ENCODE measurements at regions not wholly inside any gene's neighbourhood (a gene's known extent, or its start where the extent isn't known, plus 50 kb on each side); places are given as distances from the start of the nearest gene placed in this dataset.

GRCh38 chr13:53568491-53568890, 539.9 kb downstream of the OLFM4 start:
- H3K4me3 ChIP-seq (ENCODE audit: low read length), result no peak overlapping the region
- no peaks in the 10 kb centered on the region for H3K9me3 ChIP-seq (ENCODE audit: control insufficient read depth, insufficient read depth, low read length)
- no peaks in the 10 kb centered on the region for H3K79me2 ChIP-seq (ENCODE audit: control insufficient read depth, low read length)
- no peaks in the 10 kb centered on the region for H3K27me3 ChIP-seq (ENCODE audit: control insufficient read depth, low read length)
- no peak overlapping the region for H3K27ac ChIP-seq (ENCODE audit: low read depth, low read length)
- H3K9me2 ChIP-seq (replicated peaks; ENCODE audit: control insufficient read depth, low read length), result no peaks in the 10 kb centered on the region
- no peaks in the 10 kb centered on the region for H4K20me1 ChIP-seq (ENCODE audit: control insufficient read depth, insufficient read depth, low read depth, low read length)
- no peak for TF ChIP-seq EZH2phosphoT487 (IDR thresholded peaks at IDR 0.05; ENCODE audit: borderline replicate concordance, low read length)
- no peak for TF ChIP-seq CTCF (IDR thresholded peaks at IDR 0.05; ENCODE audit: low read depth, low read length, poor library complexity, severe bottlenecking)
- no peaks in the 10 kb centered on the region for H3K36me3 ChIP-seq (ENCODE audit: control insufficient read depth, low read length)
- H3K4me1 ChIP-seq (ENCODE audit: control insufficient read depth, low read length), result no peaks in the 10 kb centered on the region
- H3K4me2 ChIP-seq (ENCODE audit: low read length), result no peak overlapping the region
- H3F3A ChIP-seq (ENCODE audit: control insufficient read depth, insufficient read depth), result no peaks in the 10 kb centered on the region

- Histone ChIP-seq H3K79me2 (ENCODE audit: control insufficient read depth, low read length) (no peaks in the 10 kb centered on the region), H3K36me3 (ENCODE audit: control insufficient read depth, low read length) (no peaks in the 10 kb centered on the region), H3K4me2 (ENCODE audit: low read length) (no peak overlapping the region), H4K20me1 (ENCODE audit: control insufficient read depth, insufficient read depth, low read depth, low read length) (no peaks in the 10 kb centered on the region), H3K4me3 (ENCODE audit: low read length) (no peak overlapping the region), H3F3A (ENCODE audit: control insufficient read depth, insufficient read depth) (no peaks in the 10 kb centered on the region), H3K9me3 (ENCODE audit: control insufficient read depth, insufficient read depth, low read length) (no peaks in the 10 kb centered on the region), H3K4me1 (ENCODE audit: control insufficient read depth, low read length) (no peaks in the 10 kb centered on the region), H3K27me3 (ENCODE audit: control insufficient read depth, low read length) (no peaks in the 10 kb centered on the region), H3K9me2 (replicated peaks; ENCODE audit: control insufficient read depth, low read length) (no peaks in the 10 kb centered on the region), H3K27ac (ENCODE audit: low read depth, low read length) (no peak overlapping the region)
- TF ChIP-seq CTCF (IDR thresholded peaks at IDR 0.05; ENCODE audit: low read depth, low read length, poor library complexity, severe bottlenecking) (no peak), EZH2phosphoT487 (IDR thresholded peaks at IDR 0.05; ENCODE audit: borderline replicate concordance, low read length) (no peak)
Observed at GRCh38 chr13:53569453-53569852, 540.8 kb downstream of the OLFM4 start.

- no peaks in the 10 kb centered on the region for H3K4me1 ChIP-seq (ENCODE audit: control insufficient read depth, low read length)
- no peaks in the 10 kb centered on the region for H3K36me3 ChIP-seq (ENCODE audit: control insufficient read depth, low read length)
- no peaks in the 10 kb centered on the region for H3K9me2 ChIP-seq (replicated peaks; ENCODE audit: control insufficient read depth, low read length)
- H3K79me2 ChIP-seq (ENCODE audit: control insufficient read depth, low read length), result no peaks in the 10 kb centered on the region
- H3F3A ChIP-seq (ENCODE audit: control insufficient read depth, insufficient read depth), result no peaks in the 10 kb centered on the region
- H3K4me2 ChIP-seq (ENCODE audit: low read length), result no peak overlapping the region
- no peaks in the 10 kb centered on the region for H3K9me3 ChIP-seq (ENCODE audit: control insufficient read depth, insufficient read depth, low read length)
- no peak overlapping the region for H3K27ac ChIP-seq (ENCODE audit: low read depth, low read length)
- no peak overlapping the region for H3K4me3 ChIP-seq (ENCODE audit: low read length)
- no peaks in the 10 kb centered on the region for H4K20me1 ChIP-seq (ENCODE audit: control insufficient read depth, insufficient read depth, low read depth, low read length)
- no peaks in the 10 kb centered on the region for H3K27me3 ChIP-seq (ENCODE audit: control insufficient read depth, low read length)
- TF ChIP-seq CTCF (IDR thresholded peaks at IDR 0.05; ENCODE audit: low read depth, low read length, poor library complexity, severe bottlenecking) (no peak), EZH2phosphoT487 (IDR thresholded peaks at IDR 0.05; ENCODE audit: borderline replicate concordance, low read length) (no peak)
Observed at GRCh38 chr13:53601113-53601512, 572.5 kb downstream of the OLFM4 start.

- Histone ChIP-seq H3K4me2 (ENCODE audit: low read length) (no peak overlapping the region), H3K36me3 (ENCODE audit: control insufficient read depth, low read length) (no peaks in the 10 kb centered on the region), H3K4me1 (ENCODE audit: control insufficient read depth, low read length) (no peaks in the 10 kb centered on the region), H4K20me1 (ENCODE audit: control insufficient read depth, insufficient read depth, low read depth, low read length) (no peaks in the 10 kb centered on the region), H3K27me3 (ENCODE audit: control insufficient read depth, low read length) (no peaks in the 10 kb centered on the region), H3K27ac (ENCODE audit: low read depth, low read length) (no peak overlapping the region), H3K9me3 (ENCODE audit: control insufficient read depth, insufficient read depth, low read length) (no peaks in the 10 kb centered on the region), H3K4me3 (ENCODE audit: low read length) (no peak overlapping the region), H3F3A (ENCODE audit: control insufficient read depth, insufficient read depth) (no peaks in the 10 kb centered on the region), H3K79me2 (ENCODE audit: control insufficient read depth, low read length) (no peaks in the 10 kb centered on the region), H3K9me2 (replicated peaks; ENCODE audit: control insufficient read depth, low read length) (no peaks in the 10 kb centered on the region)
- TF ChIP-seq EZH2phosphoT487 (IDR thresholded peaks at IDR 0.05; ENCODE audit: borderline replicate concordance, low read length) (no peak), CTCF (IDR thresholded peaks at IDR 0.05; ENCODE audit: low read depth, low read length, poor library complexity, severe bottlenecking) (no peak)
Observed at GRCh38 chr13:53605326-53605725, 576.7 kb downstream of the OLFM4 start.
